GM18907 (cell line): ENCODE measurements at regions not wholly inside any gene's neighbourhood (a gene's known extent, or its start where the extent isn't known, plus 50 kb on each side); places are given as distances from the start of the nearest gene placed in this dataset.
"Not testable (repeated sequence)": the region's sequence is repeated elsewhere in the genome, so short reads cannot be mapped to it uniquely, and the experiment has no call there.

Experiments used
- ATAC-seq: cut with Tn5 transposase; IDR thresholded peaks from one replicate; pipeline ENCODE4 v1.9.1; 2021; ENCODE audit warnings: mild to moderate bottlenecking, moderate library complexity; ENCODE audit not compliant: unreplicated experiment

GRCh38 chr9:119689879-119690278, 320.6 kb upstream of the BRINP1 start:
- no peak for ATAC-seq

GRCh38 chr9:119688547-119688946, 319.3 kb upstream of the BRINP1 start:
- no peak for ATAC-seq

- no peak for ATAC-seq
These were observed 308.7 kb upstream of the BRINP1 start for GRCh38 chr9:119677811-119678505.

- ATAC-seq = no peak
These were observed 306.7 kb upstream of the BRINP1 start for GRCh38 chr9:119675951-119676350.

- ATAC-seq = not testable (repeated sequence)
These were observed 303.5 kb upstream of the BRINP1 start for GRCh38 chr9:119672763-119673162.

GRCh38 chr9:119667916-119668315, 298.7 kb upstream of the BRINP1 start:
- no peak for ATAC-seq

- no peak for ATAC-seq
These were observed 297.9 kb upstream of the BRINP1 start for GRCh38 chr9:119667163-119667562.

GRCh38 chr9:119662329-119662728, 293.1 kb upstream of the BRINP1 start:
- no peak for ATAC-seq

GRCh38 chr9:119652931-119653330, 283.7 kb upstream of the BRINP1 start:
- no peak for ATAC-seq

- no peak for ATAC-seq
These were observed 280.0 kb upstream of the BRINP1 start for GRCh38 chr9:119649205-119649604.

- ATAC-seq = no peak
These were observed 270.2 kb upstream of the BRINP1 start for GRCh38 chr9:119639287-119639955.

- no peak for ATAC-seq
These were observed 264.8 kb upstream of the BRINP1 start for GRCh38 chr9:119634006-119634405.

- ATAC-seq = no peak
These were observed 242.3 kb upstream of the BRINP1 start for GRCh38 chr9:119611565-119611964.

- no peak for ATAC-seq
These were observed 240.2 kb upstream of the BRINP1 start for GRCh38 chr9:119609277-119609971.

GRCh38 chr9:119601632-119602031, 232.4 kb upstream of the BRINP1 start:
- no peak for ATAC-seq

GRCh38 chr9:119597499-119597898, 228.3 kb upstream of the BRINP1 start:
- ATAC-seq = no peak

GRCh38 chr9:119596703-119597102, 227.5 kb upstream of the BRINP1 start:
- ATAC-seq = no peak

GRCh38 chr9:119588874-119589744, 219.9 kb upstream of the BRINP1 start:
- no peak for ATAC-seq

- ATAC-seq = no peak
These were observed 208.6 kb upstream of the BRINP1 start for GRCh38 chr9:119577881-119578280.

GRCh38 chr9:119559986-119560385, 190.8 kb upstream of the BRINP1 start:
- ATAC-seq = no peak

- ATAC-seq = no peak
These were observed 189.8 kb upstream of the BRINP1 start for GRCh38 chr9:119559056-119559455.
